Activated T-cell treated with anti-CD3 and anti-CD28 coated beads, Interleukin-2, amount 50 U/mL, for 24 hours (primary cell): ENCODE measurements at regions not wholly inside any gene's neighbourhood (a gene's known extent, or its start where the extent isn't known, plus 50 kb on each side); places are given as distances from the start of the nearest gene placed in this dataset.
"Not testable (repeated sequence)": the region's sequence is repeated elsewhere in the genome, so short reads cannot be mapped to it uniquely, and the experiment has no call there.

Experiments
- DNase-seq: peaks from one replicate; pipeline ENCODE4 v3.0.0-alpha.2; 2020
- H3K27ac Mint-ChIP-seq: 2 replicates; pipeline ENCODE4 v1.8.0; 2020; ENCODE audit warnings: mild to moderate bottlenecking, mixed read lengths
- H3K27me3 Mint-ChIP-seq: 2 replicates; pipeline ENCODE4 v1.8.0; 2020; ENCODE audit warnings: mixed read lengths
- H3K36me3 Mint-ChIP-seq: 2 replicates; pipeline ENCODE4 v1.8.0; 2020; ENCODE audit warnings: low read depth, mixed read lengths
- H3K4me1 Mint-ChIP-seq: 2 replicates; pipeline ENCODE4 v1.8.0; 2020; ENCODE audit warnings: low read depth, mixed read lengths
- H3K4me3 Mint-ChIP-seq: 2 replicates; pipeline ENCODE4 v1.8.0; 2020; ENCODE audit warnings: mild to moderate bottlenecking, moderate library complexity, mixed read lengths
- H3K9me3 Mint-ChIP-seq: 2 replicates; pipeline ENCODE4 v1.8.0; 2020; ENCODE audit warnings: mixed read lengths

- peaks cover 14% of the 10 kb centered on the region for H3K9me3 Mint-ChIP-seq
- not testable (repeated sequence) for H3K4me3 Mint-ChIP-seq, H3K27ac Mint-ChIP-seq, H3K27me3 Mint-ChIP-seq, DNase-seq, H3K36me3 Mint-ChIP-seq, H3K4me1 Mint-ChIP-seq
These were observed 69.1 kb downstream of the ZNF518B start for GRCh38 chr4:10388146-10388545.

GRCh38 chr4:10385994-10386394 lies 71.2 kb downstream of the ZNF518B start:
- no peak for DNase-seq
- H3K36me3 Mint-ChIP-seq = no peaks in the 10 kb centered on the region
- H3K4me3 Mint-ChIP-seq = no peak overlapping the region
- peaks cover 2% of the 10 kb centered on the region for H3K9me3 Mint-ChIP-seq
- H3K27ac Mint-ChIP-seq = no peak overlapping the region
- no peaks in the 10 kb centered on the region for H3K4me1 Mint-ChIP-seq
- H3K27me3 Mint-ChIP-seq = no peaks in the 10 kb centered on the region

GRCh38 chr4:10384974-10385373 lies 72.3 kb downstream of the ZNF518B start:
- H3K36me3 Mint-ChIP-seq = no peaks in the 10 kb centered on the region
- H3K27me3 Mint-ChIP-seq = no peaks in the 10 kb centered on the region
- no peak for DNase-seq
- no peak overlapping the region for H3K27ac Mint-ChIP-seq
- H3K9me3 Mint-ChIP-seq = no peaks in the 10 kb centered on the region
- H3K4me1 Mint-ChIP-seq = no peaks in the 10 kb centered on the region
- no peak overlapping the region for H3K4me3 Mint-ChIP-seq

- Mint-ChIP-seq H3K4me3 (no peak overlapping the region), H3K36me3 (no peaks in the 10 kb centered on the region), H3K27me3 (no peaks in the 10 kb centered on the region), H3K4me1 (no peaks in the 10 kb centered on the region), H3K9me3 (no peaks in the 10 kb centered on the region), H3K27ac (no peak overlapping the region)
- DNase-seq = no peak
These were observed 73.8 kb downstream of the ZNF518B start for GRCh38 chr4:10383417-10383816.

GRCh38 chr4:10382171-10382570 lies 75.1 kb downstream of the ZNF518B start:
- not testable (repeated sequence) for H3K27me3 Mint-ChIP-seq, H3K4me3 Mint-ChIP-seq, H3K4me1 Mint-ChIP-seq

GRCh38 chr4:10381146-10381545 lies 76.1 kb downstream of the ZNF518B start:
- H3K27me3 Mint-ChIP-seq = no peaks in the 10 kb centered on the region
- no peaks in the 10 kb centered on the region for H3K36me3 Mint-ChIP-seq
- no peak for DNase-seq
- no peak overlapping the region for H3K27ac Mint-ChIP-seq
- H3K9me3 Mint-ChIP-seq = no peaks in the 10 kb centered on the region
- no peaks in the 10 kb centered on the region for H3K4me1 Mint-ChIP-seq
- no peak overlapping the region for H3K4me3 Mint-ChIP-seq

More at GRCh38 chr4:10382171-10382570, 75.1 kb downstream of the ZNF518B start:
- H3K36me3 Mint-ChIP-seq, DNase-seq, H3K27ac Mint-ChIP-seq, H3K9me3 Mint-ChIP-seq: not testable (repeated sequence)

- H3K4me3 Mint-ChIP-seq = no peak overlapping the region
- H3K27ac Mint-ChIP-seq = no peak overlapping the region
- DNase-seq = no peak
- no peaks in the 10 kb centered on the region for H3K4me1 Mint-ChIP-seq
- no peaks in the 10 kb centered on the region for H3K36me3 Mint-ChIP-seq
- H3K9me3 Mint-ChIP-seq = no peaks in the 10 kb centered on the region
- H3K27me3 Mint-ChIP-seq = no peaks in the 10 kb centered on the region
These were observed 76.5 kb downstream of the ZNF518B start for GRCh38 chr4:10380735-10381134.

- no peaks in the 10 kb centered on the region for H3K27me3 Mint-ChIP-seq
- no peaks in the 10 kb centered on the region for H3K36me3 Mint-ChIP-seq
- no peak overlapping the region for H3K4me3 Mint-ChIP-seq
- H3K9me3 Mint-ChIP-seq = no peaks in the 10 kb centered on the region
- H3K4me1 Mint-ChIP-seq = no peaks in the 10 kb centered on the region
- DNase-seq = no peak
- no peak overlapping the region for H3K27ac Mint-ChIP-seq
These were observed 85.3 kb downstream of the ZNF518B start for GRCh38 chr4:10371869-10372471.

- Mint-ChIP-seq H3K27me3 (no peaks in the 10 kb centered on the region), H3K4me1 (no peaks in the 10 kb centered on the region), H3K9me3 (no peaks in the 10 kb centered on the region), H3K36me3 (no peaks in the 10 kb centered on the region), H3K27ac (no peak overlapping the region), H3K4me3 (no peak overlapping the region)
- DNase-seq = no peak
These were observed 86.1 kb downstream of the ZNF518B start for GRCh38 chr4:10371121-10371520.

- H3K36me3 Mint-ChIP-seq = no peaks in the 10 kb centered on the region
- DNase-seq = no peak
These were observed 87.7 kb downstream of the ZNF518B start for GRCh38 chr4:10369517-10369916.

GRCh38 chr4:10366628-10367027 lies 90.6 kb downstream of the ZNF518B start:
- Mint-ChIP-seq H3K4me3 (no peak overlapping the region), H3K27me3 (peaks cover 9% of the 10 kb centered on the region), H3K27ac (no peak overlapping the region), H3K9me3 (no peaks in the 10 kb centered on the region), H3K36me3 (no peaks in the 10 kb centered on the region), H3K4me1 (no peaks in the 10 kb centered on the region)
- DNase-seq = no peak

More at GRCh38 chr4:10369517-10369916, 87.7 kb downstream of the ZNF518B start:
- no peaks in the 10 kb centered on the region for H3K4me1 Mint-ChIP-seq
- H3K27me3 Mint-ChIP-seq = no peaks in the 10 kb centered on the region
- H3K4me3 Mint-ChIP-seq = no peak overlapping the region
- no peaks in the 10 kb centered on the region for H3K9me3 Mint-ChIP-seq
- no peak overlapping the region for H3K27ac Mint-ChIP-seq

GRCh38 chr4:10364194-10364593 lies 93.0 kb downstream of the ZNF518B start:
- H3K9me3 Mint-ChIP-seq = no peaks in the 10 kb centered on the region
- peaks cover 9% of the 10 kb centered on the region for H3K27me3 Mint-ChIP-seq
- no peak overlapping the region for H3K27ac Mint-ChIP-seq
- DNase-seq = no peak
- H3K36me3 Mint-ChIP-seq = no peaks in the 10 kb centered on the region
- no peaks in the 10 kb centered on the region for H3K4me1 Mint-ChIP-seq
- H3K4me3 Mint-ChIP-seq = no peak overlapping the region

- Mint-ChIP-seq H3K4me1 (no peaks in the 10 kb centered on the region), H3K4me3 (no peak overlapping the region), H3K27ac (no peak overlapping the region), H3K36me3 (no peaks in the 10 kb centered on the region), H3K9me3 (no peaks in the 10 kb centered on the region), H3K27me3 (peaks cover 22% of the 10 kb centered on the region)
- DNase-seq = no peak
These were observed 102.5 kb downstream of the ZNF518B start for GRCh38 chr4:10354746-10355145.

GRCh38 chr4:10354225-10354624 lies 103.0 kb downstream of the ZNF518B start:
- Mint-ChIP-seq H3K27me3 (peaks cover 22% of the 10 kb centered on the region), H3K27ac (no peak overlapping the region), H3K4me3 (no peak overlapping the region), H3K9me3 (no peaks in the 10 kb centered on the region), H3K4me1 (no peaks in the 10 kb centered on the region), H3K36me3 (no peaks in the 10 kb centered on the region)
- DNase-seq = no peak

GRCh38 chr4:10353110-10353509 lies 104.1 kb downstream of the ZNF518B start:
- Mint-ChIP-seq H3K36me3 (no peaks in the 10 kb centered on the region), H3K9me3 (no peaks in the 10 kb centered on the region), H3K4me1 (no peaks in the 10 kb centered on the region), H3K27ac (no peak overlapping the region), H3K4me3 (no peak overlapping the region), H3K27me3 (peaks cover 18% of the 10 kb centered on the region)
- DNase-seq = no peak

- no peaks in the 10 kb centered on the region for H3K36me3 Mint-ChIP-seq
- H3K4me3 Mint-ChIP-seq = no peak overlapping the region
- no peak overlapping the region for H3K27ac Mint-ChIP-seq
- H3K4me1 Mint-ChIP-seq = no peaks in the 10 kb centered on the region
- no peaks in the 10 kb centered on the region for H3K9me3 Mint-ChIP-seq
- peaks cover 13% of the 10 kb centered on the region for H3K27me3 Mint-ChIP-seq
- DNase-seq = no peak
These were observed 109.0 kb downstream of the ZNF518B start for GRCh38 chr4:10348241-10348640.
